Liver (tissue), 8 donors: ENCODE measurements at regions not wholly inside any gene's neighbourhood (a gene's known extent, or its start where the extent isn't known, plus 50 kb on each side); places are given as distances from the start of the nearest gene placed in this dataset.

Experiments used
- DNase-seq: peaks from one replicate; pipeline ENCODE4 v3.0.0-alpha.2; 2017; ENCODE audit warnings: low spot score
- H3K27ac ChIP-seq, 2 donors: one replicate each; pipeline ENCODE4 v1.7.0; 2013; ENCODE audit warnings: inconsistent platforms in 2 of 2, low read length in 2 of 2, control low read depth in 1 of 2, low read depth in 1 of 2, mild to moderate bottlenecking in 1 of 2
- H3K27me3 ChIP-seq, 4 donors: one replicate each; pipeline versions ENCODE4 v1.6.1 to v1.7.0; 2013; ENCODE audit warnings: low read length in 3 of 4, inconsistent platforms in 1 of 4, mild to moderate bottlenecking in 1 of 4, moderate library complexity in 1 of 4; ENCODE audit not compliant: control insufficient read depth in 4 of 4, insufficient read depth in 4 of 4
- H3K36me3 ChIP-seq, 4 donors: one replicate each; pipeline versions ENCODE4 v1.6.1 to v1.7.0; 2013; ENCODE audit warnings: low read length in 3 of 4, mild to moderate bottlenecking in 3 of 4, low read depth in 1 of 4, moderate library complexity in 1 of 4; ENCODE audit not compliant: control insufficient read depth in 4 of 4, insufficient read depth in 3 of 4
- H3K4me1 ChIP-seq, 4 donors: one replicate each; pipeline versions ENCODE4 v1.6.1 to v1.7.0; 2013; ENCODE audit warnings: low read length in 3 of 4, mild to moderate bottlenecking in 3 of 4, moderate library complexity in 1 of 4; ENCODE audit not compliant: control insufficient read depth in 4 of 4, insufficient read depth in 4 of 4
- H3K4me3 ChIP-seq, 3 donors: one replicate each; pipeline versions ENCODE4 v1.6.1 to v1.7.0; 2013; ENCODE audit warnings: low read length in 3 of 3, control low read depth in 1 of 3, low read depth in 1 of 3, mild to moderate bottlenecking in 1 of 3
- H3K9ac ChIP-seq, 2 donors: one replicate each; pipeline ENCODE4 v1.7.0; 2013; ENCODE audit warnings: low read length in 2 of 2, mild to moderate bottlenecking in 2 of 2, moderate library complexity in 2 of 2, control low read depth in 1 of 2, low read depth in 1 of 2
- H3K9me3 ChIP-seq, 4 donors: one replicate each; pipeline versions ENCODE4 v1.6.1 to v1.7.0; 2013; ENCODE audit warnings: low read length in 3 of 4; ENCODE audit not compliant: control insufficient read depth in 4 of 4
- ATF3 ChIP-seq: IDR thresholded peaks from 2 replicates; pipeline ENCODE4 v1.6.1; 2016; ENCODE audit warnings: antibody characterized with exemption
- EGR1 ChIP-seq, 2 donors: IDR thresholded peaks; 2 replicates each; pipeline ENCODE4 v1.6.1; 2016 to 2018; ENCODE audit warnings: antibody characterized with exemption in 2 of 2, low read depth in 2 of 2
- GABPA ChIP-seq, 2 donors: IDR thresholded peaks in 1 of 2; conservative IDR thresholded peaks in 1 of 2; 2 replicates each; pipeline ENCODE4 v1.6.1; 2016; ENCODE audit warnings: antibody characterized with exemption in 2 of 2, mild to moderate bottlenecking in 1 of 2, moderate library complexity in 1 of 2
- HNF4A ChIP-seq, 2 donors: conservative IDR thresholded peaks; 2 replicates each; pipeline ENCODE4 v1.6.1; 2016; ENCODE audit warnings: antibody characterized with exemption in 2 of 2, mild to moderate bottlenecking in 2 of 2
- HNF4G ChIP-seq: IDR thresholded peaks from 2 replicates; pipeline ENCODE4 v1.6.1; 2016; ENCODE audit warnings: antibody characterized with exemption
- NR2F2 ChIP-seq: IDR thresholded peaks from 2 replicates; pipeline ENCODE4 v1.6.1; 2016; ENCODE audit warnings: antibody characterized with exemption
- RAD21 ChIP-seq, 2 donors: IDR thresholded peaks; 2 replicates each; pipeline ENCODE4 v1.6.1; 2016; ENCODE audit warnings: antibody characterized with exemption in 2 of 2, mild to moderate bottlenecking in 2 of 2
- RXRA ChIP-seq, 2 donors: IDR thresholded peaks; 2 replicates each; pipeline ENCODE4 v1.6.1; 2017 to 2018; ENCODE audit warnings: antibody characterized with exemption in 2 of 2, mild to moderate bottlenecking in 1 of 2
- SP1 ChIP-seq: IDR thresholded peaks from 2 replicates; pipeline ENCODE4 v1.6.1; 2018; ENCODE audit warnings: antibody characterized with exemption, mild to moderate bottlenecking
- TAF1 ChIP-seq: conservative IDR thresholded peaks from 2 replicates; pipeline ENCODE4 v1.6.1; 2016; ENCODE audit warnings: antibody characterized with exemption, mild to moderate bottlenecking
- YY1 ChIP-seq: IDR thresholded peaks from 2 replicates; pipeline ENCODE4 v1.6.1; 2016; ENCODE audit warnings: antibody characterized with exemption, mild to moderate bottlenecking
- WGBS: extraction: QIAGEN DNeasy Blood & Tissue Kit; methylation state at CpG from one replicate; pipeline ENCODE4 v1.1.7; 2013; 5-methylcytosine and 5-hydroxymethylcytosine counted together
- TF ChIP-seq, protein P1 (sequence below): IDR thresholded peaks from 2 replicates; pipeline ENCODE4 v1.6.1; 2016; ENCODE audit warnings: antibody characterized with exemption, mild to moderate bottlenecking
- TF ChIP-seq, protein P2 (sequence below): fragments of 150-350 bp; IDR thresholded peaks from 2 replicates; pipeline ENCODE4 v1.5.1; 2017; ENCODE audit warnings: improper control_type of control experiment, low read depth, low read length; ENCODE audit not compliant: missing input control
- donor health status: healthy.
- donor health status: healthy.
- donor health status: healthy.
- donor health status: healthy.
- donor health status: healthy.

DNA sequence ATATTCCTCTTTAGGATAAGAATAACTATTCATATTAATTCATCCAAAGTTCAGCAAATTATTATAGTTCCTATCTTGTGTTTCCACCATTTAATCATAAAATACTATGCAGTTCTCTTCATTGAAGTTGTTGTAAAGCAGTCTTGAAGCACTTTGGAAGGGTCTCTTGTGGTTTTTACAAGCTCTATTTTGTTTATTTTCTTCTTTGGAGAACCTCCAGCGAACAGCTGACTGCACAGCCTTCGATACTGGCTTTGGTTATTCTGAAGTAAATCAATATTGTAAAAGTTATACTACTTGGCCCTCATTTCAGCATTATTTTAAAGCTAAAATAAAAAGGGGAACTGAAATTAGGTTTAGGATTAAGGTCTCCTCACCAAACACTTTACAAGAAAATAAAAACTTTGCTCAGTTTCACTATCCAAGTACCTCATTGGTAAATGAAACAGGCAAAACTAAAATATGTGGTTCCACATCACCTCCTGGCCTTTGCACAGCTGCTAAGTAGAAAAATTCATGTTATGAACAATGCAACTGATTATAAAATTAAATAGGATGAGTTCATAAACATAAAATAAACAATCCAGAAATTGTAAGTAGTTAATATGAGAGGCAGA lies 1629.2 kb upstream of the ADGRL3 start:
- Histone ChIP-seq H3K4me3 (no peak overlapping the region), H3K27ac (no peak overlapping the region), H3K9me3 (no peaks in the 10 kb centered on the region), H3K36me3 (no peaks in the 10 kb centered on the region), H3K9ac (no peak overlapping the region), H3K4me1 (no peaks in the 10 kb centered on the region), H3K27me3 (no peaks in the 10 kb centered on the region)
- WGBS, result 24% methylated on average over 2 of the region's 2 CpGs
- no peak for DNase-seq
- TF ChIP-seq EGR1 (IDR thresholded peaks at IDR 0.05; ENCODE audit: low read depth in 2 of 2) (no peak), YY1 (no peak)

- H3K4me1 ChIP-seq, result no peaks in the 10 kb centered on the region
- no peaks in the 10 kb centered on the region for H3K27me3 ChIP-seq
- H3K9ac ChIP-seq, result no peak overlapping the region
- no peaks in the 10 kb centered on the region for H3K36me3 ChIP-seq
- 79% methylated on average over 9 of the region's 9 CpGs for WGBS
- H3K9me3 ChIP-seq, result no peaks in the 10 kb centered on the region
- DNase-seq, result no peak
- no peak overlapping the region for H3K27ac ChIP-seq
- TF ChIP-seq ATF3 (no peak), HNF4G (no peak), SP1 (no peak), TAF1 (no peak)
- TF ChIP-seq, protein P1, sequence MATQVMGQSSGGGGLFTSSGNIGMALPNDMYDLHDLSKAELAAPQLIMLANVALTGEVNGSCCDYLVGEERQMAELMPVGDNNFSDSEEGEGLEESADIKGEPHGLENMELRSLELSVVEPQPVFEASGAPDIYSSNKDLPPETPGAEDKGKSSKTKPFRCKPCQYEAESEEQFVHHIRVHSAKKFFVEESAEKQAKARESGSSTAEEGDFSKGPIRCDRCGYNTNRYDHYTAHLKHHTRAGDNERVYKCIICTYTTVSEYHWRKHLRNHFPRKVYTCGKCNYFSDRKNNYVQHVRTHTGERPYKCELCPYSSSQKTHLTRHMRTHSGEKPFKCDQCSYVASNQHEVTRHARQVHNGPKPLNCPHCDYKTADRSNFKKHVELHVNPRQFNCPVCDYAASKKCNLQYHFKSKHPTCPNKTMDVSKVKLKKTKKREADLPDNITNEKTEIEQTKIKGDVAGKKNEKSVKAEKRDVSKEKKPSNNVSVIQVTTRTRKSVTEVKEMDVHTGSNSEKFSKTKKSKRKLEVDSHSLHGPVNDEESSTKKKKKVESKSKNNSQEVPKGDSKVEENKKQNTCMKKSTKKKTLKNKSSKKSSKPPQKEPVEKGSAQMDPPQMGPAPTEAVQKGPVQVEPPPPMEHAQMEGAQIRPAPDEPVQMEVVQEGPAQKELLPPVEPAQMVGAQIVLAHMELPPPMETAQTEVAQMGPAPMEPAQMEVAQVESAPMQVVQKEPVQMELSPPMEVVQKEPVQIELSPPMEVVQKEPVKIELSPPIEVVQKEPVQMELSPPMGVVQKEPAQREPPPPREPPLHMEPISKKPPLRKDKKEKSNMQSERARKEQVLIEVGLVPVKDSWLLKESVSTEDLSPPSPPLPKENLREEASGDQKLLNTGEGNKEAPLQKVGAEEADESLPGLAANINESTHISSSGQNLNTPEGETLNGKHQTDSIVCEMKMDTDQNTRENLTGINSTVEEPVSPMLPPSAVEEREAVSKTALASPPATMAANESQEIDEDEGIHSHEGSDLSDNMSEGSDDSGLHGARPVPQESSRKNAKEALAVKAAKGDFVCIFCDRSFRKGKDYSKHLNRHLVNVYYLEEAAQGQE, result no peak
- TF ChIP-seq, protein P2, sequence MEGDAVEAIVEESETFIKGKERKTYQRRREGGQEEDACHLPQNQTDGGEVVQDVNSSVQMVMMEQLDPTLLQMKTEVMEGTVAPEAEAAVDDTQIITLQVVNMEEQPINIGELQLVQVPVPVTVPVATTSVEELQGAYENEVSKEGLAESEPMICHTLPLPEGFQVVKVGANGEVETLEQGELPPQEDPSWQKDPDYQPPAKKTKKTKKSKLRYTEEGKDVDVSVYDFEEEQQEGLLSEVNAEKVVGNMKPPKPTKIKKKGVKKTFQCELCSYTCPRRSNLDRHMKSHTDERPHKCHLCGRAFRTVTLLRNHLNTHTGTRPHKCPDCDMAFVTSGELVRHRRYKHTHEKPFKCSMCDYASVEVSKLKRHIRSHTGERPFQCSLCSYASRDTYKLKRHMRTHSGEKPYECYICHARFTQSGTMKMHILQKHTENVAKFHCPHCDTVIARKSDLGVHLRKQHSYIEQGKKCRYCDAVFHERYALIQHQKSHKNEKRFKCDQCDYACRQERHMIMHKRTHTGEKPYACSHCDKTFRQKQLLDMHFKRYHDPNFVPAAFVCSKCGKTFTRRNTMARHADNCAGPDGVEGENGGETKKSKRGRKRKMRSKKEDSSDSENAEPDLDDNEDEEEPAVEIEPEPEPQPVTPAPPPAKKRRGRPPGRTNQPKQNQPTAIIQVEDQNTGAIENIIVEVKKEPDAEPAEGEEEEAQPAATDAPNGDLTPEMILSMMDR, result no peak
- H3K4me3 ChIP-seq, result no peak overlapping the region
These were observed 1628.2 kb upstream of the ADGRL3 start for GRCh38 chr4:59571805-59572430.

DNA sequence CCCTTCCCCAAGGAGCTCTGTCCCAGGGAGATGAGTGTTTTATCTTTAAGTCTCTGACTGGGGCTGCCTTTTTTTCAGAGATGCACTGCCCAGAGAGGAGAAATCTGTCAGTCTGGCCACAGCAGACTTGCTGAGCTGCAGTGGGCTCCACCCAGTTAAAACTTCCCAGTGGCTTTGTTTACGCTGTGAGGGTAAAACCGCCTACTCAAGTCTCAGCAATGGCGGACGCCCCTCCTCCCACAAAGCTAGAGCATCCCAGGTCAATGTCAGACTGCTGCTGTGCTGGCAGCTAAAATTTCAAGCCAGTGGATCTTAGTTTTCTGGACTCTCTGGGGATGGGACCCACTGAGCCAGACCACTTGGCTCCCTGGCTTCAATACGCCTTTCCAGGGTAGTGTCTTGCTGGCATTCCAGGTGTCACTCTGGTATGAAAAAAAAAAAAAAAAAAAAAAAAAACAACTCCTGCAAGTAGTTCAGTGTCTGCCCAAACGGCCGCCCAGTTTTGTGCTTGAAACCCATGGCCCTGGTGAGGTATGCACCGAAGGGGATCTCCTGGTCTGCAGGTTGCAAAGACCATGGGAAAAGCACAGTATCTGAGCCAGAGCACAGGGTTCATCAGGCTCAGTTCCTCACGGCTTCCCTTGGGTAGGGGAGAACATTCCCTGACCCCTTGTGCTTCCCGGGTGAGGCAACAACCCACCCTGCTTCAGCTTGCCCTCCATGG lies 1616.1 kb upstream of the ADGRL3 start:
- no peaks in the 10 kb centered on the region for H3K9me3 ChIP-seq
- no peak overlapping the region for H3K4me3 ChIP-seq
- H3K9ac ChIP-seq, result no peak overlapping the region
- WGBS, result 81% methylated on average over 10 of the region's 10 CpGs
- H3K4me1 ChIP-seq, result no peaks in the 10 kb centered on the region
- no peak for DNase-seq
- no peaks in the 10 kb centered on the region for H3K27me3 ChIP-seq
- H3K36me3 ChIP-seq, result no peaks in the 10 kb centered on the region
- no peak overlapping the region for H3K27ac ChIP-seq
- TF ChIP-seq YY1 (no peak), RAD21 (IDR thresholded peaks at IDR 0.05) (no peak), EGR1 (IDR thresholded peaks at IDR 0.05; ENCODE audit: low read depth in 2 of 2) (no peak), RXRA (IDR thresholded peaks at IDR 0.05) (no peak), GABPA (IDR thresholded peaks at IDR 0.05 in 1 of 2, conservative IDR thresholded peaks at IDR 0.05 in 1 of 2) (no peak), HNF4G (no peak), NR2F2 (no peak), SP1 (no peak), HNF4A (conservative IDR thresholded peaks at IDR 0.05) (no peak)
- TF ChIP-seq, protein P1, result no peak
- TF ChIP-seq, protein P2, result no peak
